Naive B cell (primary cell): ENCODE measurements at regions not wholly inside any gene's neighbourhood (a gene's known extent, or its start where the extent isn't known, plus 50 kb on each side); places are given as distances from the start of the nearest gene placed in this dataset.
"Not testable (repeated sequence)": the region's sequence is repeated elsewhere in the genome, so short reads cannot be mapped to it uniquely, and the experiment has no call there.

ENCODE experiments used
- ATAC-seq, 2 donors: fragments of 150-1000 bp; cut with Tn5 transposase; 2 replicates each; pipeline ENCODE4 v1.10.0; 2021; ENCODE audit warnings: low read depth in 2 of 2, mild to moderate bottlenecking in 2 of 2, moderate library complexity in 2 of 2
- DNase-seq: peaks from one replicate; pipeline ENCODE4 v3.0.0; 2022
- H3K27ac Mint-ChIP-seq, 6 donors: one replicate each; pipeline ENCODE4 v1.8.0; 2020 to 2022; ENCODE audit warnings: mild to moderate bottlenecking in 6 of 6, mixed read lengths in 6 of 6, moderate library complexity in 5 of 6, inconsistent platforms in 2 of 6
- H3K27me3 Mint-ChIP-seq, 3 donors: one replicate each; pipeline ENCODE4 v1.8.0; 2021 to 2022; ENCODE audit warnings: mixed read lengths in 3 of 3, mild to moderate bottlenecking in 1 of 3
- H3K36me3 Mint-ChIP-seq, 2 donors: one replicate each; pipeline ENCODE4 v1.8.0; 2020 to 2022; ENCODE audit warnings: mixed read lengths in 2 of 2, inconsistent platforms in 1 of 2, mild to moderate bottlenecking in 1 of 2
- H3K4me1 Mint-ChIP-seq, 3 donors: one replicate each; pipeline ENCODE4 v1.8.0; 2020 to 2022; ENCODE audit warnings: mixed read lengths in 3 of 3, inconsistent platforms in 1 of 3, mild to moderate bottlenecking in 1 of 3, moderate library complexity in 1 of 3
- H3K4me3 Mint-ChIP-seq, 8 donors: one replicate each; pipeline ENCODE4 v1.8.0; 2020 to 2022; ENCODE audit warnings: mild to moderate bottlenecking in 8 of 8, mixed read lengths in 8 of 8, moderate library complexity in 8 of 8, inconsistent platforms in 2 of 8
- H3K9me3 Mint-ChIP-seq, 7 donors: one replicate each; pipeline ENCODE4 v1.8.0; 2020 to 2022; ENCODE audit warnings: mixed read lengths in 7 of 7, mild to moderate bottlenecking in 5 of 7, inconsistent platforms in 2 of 7, moderate library complexity in 1 of 7

DNA sequence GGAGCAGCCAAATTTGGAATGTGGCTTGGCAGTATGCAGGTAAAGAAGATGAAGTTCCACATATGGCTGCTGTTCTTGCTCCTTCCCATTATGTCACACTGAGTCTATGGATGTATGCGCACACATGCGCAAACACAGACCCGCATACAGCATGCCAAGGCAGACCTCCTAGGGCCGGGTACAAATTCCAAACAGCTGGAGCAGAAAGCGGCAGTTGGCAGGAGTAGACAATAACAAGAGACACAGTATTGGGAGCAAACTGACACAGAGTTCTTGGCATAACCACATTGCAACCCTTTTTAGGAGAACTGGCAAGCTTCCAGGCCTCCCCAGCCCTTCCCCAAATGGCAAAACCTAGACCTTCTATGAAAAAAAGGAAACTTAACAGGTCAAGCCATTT is 268.9 kb downstream of the SP3 start:
- ATAC-seq (no peak), DNase-seq (no peak)
- Mint-ChIP-seq H3K36me3 (no peaks in the 10 kb centered on the region), H3K27me3 (peaks cover 0 to 8% (median 0%) of the 10 kb centered on the region in 3 donors), H3K4me3 (no peak overlapping the region), H3K9me3 (peaks cover 0 to 14% (median 0%) of the 10 kb centered on the region in 7 donors), H3K4me1 (no peaks in the 10 kb centered on the region), H3K27ac (no peak overlapping the region)

DNA sequence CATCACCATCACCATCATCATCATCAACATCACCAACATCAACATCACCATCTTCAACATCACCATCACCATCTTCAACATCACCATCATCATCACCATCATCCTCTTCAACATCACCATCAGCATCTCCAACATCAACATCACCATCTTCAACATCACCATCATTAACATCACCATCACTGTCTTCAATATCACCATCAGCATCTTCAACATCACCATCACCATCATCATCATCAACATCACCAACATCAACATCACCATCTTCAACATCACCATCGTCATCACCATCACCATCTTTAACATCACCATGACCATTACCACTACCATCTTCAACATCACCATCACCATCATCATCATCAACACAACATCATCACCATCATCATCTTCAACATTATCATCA is 267.2 kb downstream of the SP3 start:
- peaks cover 0 to 8% (median 0%) of the 10 kb centered on the region in 3 donors for H3K27me3 Mint-ChIP-seq
- peaks cover 0 to 14% (median 0%) of the 10 kb centered on the region in 7 donors for H3K9me3 Mint-ChIP-seq
- ATAC-seq (no peak), DNase-seq (no peak)
- H3K4me1 Mint-ChIP-seq = no peaks in the 10 kb centered on the region
- H3K27ac Mint-ChIP-seq = no peak overlapping the region
- no peak overlapping the region for H3K4me3 Mint-ChIP-seq
- no peaks in the 10 kb centered on the region for H3K36me3 Mint-ChIP-seq

DNA sequence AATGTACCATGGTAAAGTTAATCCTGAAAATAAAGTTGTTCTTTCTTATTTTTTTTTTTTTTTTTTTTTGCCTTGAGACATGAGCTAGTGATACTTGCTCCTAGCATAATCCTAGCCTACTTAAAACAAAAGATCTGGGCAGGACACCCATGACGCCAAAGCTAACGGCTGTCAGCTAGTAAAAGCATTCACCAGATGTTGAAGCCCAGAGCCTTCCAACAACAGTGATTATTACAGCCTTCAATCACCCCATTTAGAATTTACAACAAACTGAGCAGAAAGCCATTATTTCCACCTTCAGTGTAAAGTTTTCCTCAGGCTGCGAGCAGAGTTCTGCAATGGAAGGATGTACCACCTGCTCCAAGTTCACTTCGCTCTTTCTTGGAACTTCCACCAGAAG is 259.5 kb downstream of the SP3 start:
- H3K27me3 Mint-ChIP-seq = peaks cover 6 to 14% (median 11%) of the 10 kb centered on the region in 3 donors
- ATAC-seq (no peak), DNase-seq (no peak)
- H3K4me1 Mint-ChIP-seq = no peaks in the 10 kb centered on the region
- H3K4me3 Mint-ChIP-seq = no peak overlapping the region
- H3K36me3 Mint-ChIP-seq = no peaks in the 10 kb centered on the region
- H3K9me3 Mint-ChIP-seq = peaks cover 0 to 6% (median 0%) of the 10 kb centered on the region in 7 donors
- H3K27ac Mint-ChIP-seq = no peak overlapping the region

DNA sequence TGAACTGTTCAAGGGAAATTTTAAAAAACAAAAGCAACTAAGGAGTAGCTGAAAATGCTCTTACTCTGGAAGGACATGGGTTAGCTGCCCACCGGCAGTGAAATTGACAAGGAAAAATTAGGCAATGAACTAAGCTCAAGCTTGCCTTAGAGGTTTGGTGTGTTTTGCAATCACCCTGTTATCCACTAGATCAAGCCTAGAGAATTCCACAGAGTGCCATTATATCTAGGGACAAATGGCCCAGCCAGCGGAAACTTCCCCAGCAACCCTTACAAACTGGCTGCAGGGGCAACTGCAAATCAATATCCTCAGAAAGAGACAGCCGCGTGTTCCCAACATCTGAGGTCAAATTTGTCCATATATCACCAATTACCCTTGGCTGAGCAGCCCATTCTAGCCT is 258.2 kb downstream of the SP3 start:
- Mint-ChIP-seq H3K27me3 (peaks cover 6 to 14% (median 11%) of the 10 kb centered on the region in 3 donors), H3K27ac (no peak overlapping the region)

DNA sequence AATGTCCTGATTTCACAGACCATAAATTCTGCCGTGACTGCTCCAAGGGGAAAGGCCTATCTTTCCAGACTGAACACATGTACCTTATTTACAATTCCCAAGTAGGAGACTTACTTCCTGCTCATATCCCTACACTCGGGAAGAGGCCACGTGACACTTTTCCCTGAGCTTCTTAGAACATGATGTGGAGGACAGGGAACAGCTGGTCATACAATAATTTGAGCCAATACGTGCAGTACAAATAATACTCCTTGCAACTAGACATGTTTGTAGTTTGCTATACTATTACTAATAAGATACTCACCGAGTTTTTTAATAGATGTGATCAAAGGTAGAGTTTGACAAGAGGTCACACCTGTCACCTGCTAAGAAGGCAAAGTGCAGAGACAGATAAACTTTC is 256.4 kb downstream of the SP3 start:
- H3K27ac Mint-ChIP-seq = no peak overlapping the region

More for the DNA sequence above, 258.2 kb downstream of the SP3 start:
- Mint-ChIP-seq H3K4me3 (no peak overlapping the region), H3K4me1 (no peaks in the 10 kb centered on the region), H3K9me3 (peaks cover 0 to 6% (median 0%) of the 10 kb centered on the region in 7 donors), H3K36me3 (no peaks in the 10 kb centered on the region)
- ATAC-seq (no peak), DNase-seq (no peak)

DNA sequence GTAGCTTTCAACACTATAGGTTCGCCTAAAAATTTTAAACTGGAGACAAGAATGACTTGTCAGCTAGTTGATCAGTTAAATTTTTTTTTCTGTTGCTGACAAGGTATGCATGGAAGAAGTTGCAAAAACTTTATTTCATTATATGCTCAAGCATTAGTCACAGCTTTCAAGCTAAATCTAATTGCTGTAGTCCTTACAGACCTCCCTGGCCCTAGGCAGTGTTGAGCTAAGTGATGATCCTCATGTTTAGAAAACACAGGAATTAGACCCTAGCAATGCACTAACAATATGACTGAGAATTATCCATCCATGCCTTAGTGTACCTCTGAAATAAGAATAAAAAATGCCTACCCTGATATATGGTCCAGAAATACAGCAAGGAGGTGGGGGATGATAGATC is 253.4 kb downstream of the SP3 start:
- Mint-ChIP-seq H3K4me1 (no peaks in the 10 kb centered on the region), H3K9me3 (peaks cover 0 to 4% (median 0%) of the 10 kb centered on the region in 7 donors), H3K4me3 (no peak overlapping the region), H3K36me3 (no peaks in the 10 kb centered on the region), H3K27ac (no peak overlapping the region), H3K27me3 (peaks cover 15 to 18% (median 18%) of the 10 kb centered on the region in 3 donors)
- DNase-seq = no peak
- ATAC-seq = no peak

More for the DNA sequence above, 256.4 kb downstream of the SP3 start:
- H3K27me3 Mint-ChIP-seq = peaks cover 11 to 19% (median 11%) of the 10 kb centered on the region in 3 donors
- no peak overlapping the region for H3K4me3 Mint-ChIP-seq
- no peak for DNase-seq
- no peaks in the 10 kb centered on the region for H3K4me1 Mint-ChIP-seq
- ATAC-seq = no peak
- peaks cover 0 to 6% (median 0%) of the 10 kb centered on the region in 7 donors for H3K9me3 Mint-ChIP-seq
- H3K36me3 Mint-ChIP-seq = no peaks in the 10 kb centered on the region

DNA sequence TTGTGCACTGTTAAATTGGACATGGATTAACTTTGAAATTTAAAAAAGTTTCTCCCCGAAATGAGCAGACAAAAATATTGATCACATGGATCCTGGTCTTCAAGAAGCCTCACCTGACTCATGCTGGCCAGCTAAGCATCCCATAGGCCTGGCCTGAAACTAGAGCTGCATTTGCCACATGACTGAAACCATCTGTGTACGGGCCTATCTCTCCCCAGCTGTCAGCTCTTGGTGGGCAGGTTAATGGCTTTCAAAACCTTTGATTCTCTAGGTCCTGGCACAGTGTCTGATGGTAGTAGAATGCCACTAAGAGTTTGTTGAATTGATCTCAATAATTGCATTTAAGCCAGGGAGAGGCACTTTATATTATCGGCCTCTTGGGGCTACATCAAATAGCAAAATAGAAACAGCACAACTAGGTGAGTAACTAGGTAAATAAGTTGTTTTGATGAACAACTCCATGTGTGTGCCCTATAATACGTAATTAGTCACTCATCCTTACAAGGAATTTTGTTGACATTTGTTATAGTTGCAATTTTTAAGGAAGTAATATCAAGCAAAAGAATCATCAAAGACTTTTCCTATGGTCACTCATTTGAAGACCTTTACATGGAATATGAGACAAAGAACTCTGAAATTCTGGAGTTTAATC is 251.1 kb downstream of the SP3 start:
- peaks cover 0 to 4% (median 0%) of the 10 kb centered on the region in 7 donors for H3K9me3 Mint-ChIP-seq
- peaks cover 0 to 3% of the 10 kb centered on the region in 2 donors for H3K36me3 Mint-ChIP-seq
- ATAC-seq (no peak), DNase-seq (no peak)
- no peak overlapping the region for H3K27ac Mint-ChIP-seq
- no peaks in the 10 kb centered on the region for H3K4me1 Mint-ChIP-seq
- no peak overlapping the region for H3K4me3 Mint-ChIP-seq
- peaks cover 20 to 35% (median 25%) of the 10 kb centered on the region in 3 donors for H3K27me3 Mint-ChIP-seq

DNA sequence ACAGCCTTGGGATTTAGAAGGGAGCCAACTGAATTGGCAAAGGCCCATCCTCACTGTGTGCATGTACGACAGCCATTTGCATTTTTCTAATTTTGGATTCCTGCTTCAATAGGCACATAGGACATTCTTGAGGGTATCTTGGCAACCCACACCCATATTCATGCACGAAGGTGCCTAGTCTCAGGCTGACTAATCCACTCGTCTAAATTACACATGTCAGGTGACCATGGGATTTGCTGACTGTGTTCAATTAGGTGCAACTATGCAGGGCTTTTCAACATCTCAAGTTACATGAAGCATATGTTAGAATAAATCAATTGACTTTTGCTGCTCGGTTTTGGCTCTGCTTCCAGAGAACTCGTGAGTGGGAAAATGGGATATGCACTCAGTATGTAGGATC is 249.7 kb downstream of the SP3 start:
- H3K4me1 Mint-ChIP-seq = no peaks in the 10 kb centered on the region
- H3K9me3 Mint-ChIP-seq = peaks cover 0 to 4% (median 0%) of the 10 kb centered on the region in 7 donors
- no peak overlapping the region for H3K27ac Mint-ChIP-seq
- H3K27me3 Mint-ChIP-seq = peaks cover 20 to 41% (median 29%) of the 10 kb centered on the region in 3 donors
- ATAC-seq = no peak
- H3K4me3 Mint-ChIP-seq = no peak overlapping the region
- H3K36me3 Mint-ChIP-seq = peaks cover 0 to 5% of the 10 kb centered on the region in 2 donors
- no peak for DNase-seq

DNA sequence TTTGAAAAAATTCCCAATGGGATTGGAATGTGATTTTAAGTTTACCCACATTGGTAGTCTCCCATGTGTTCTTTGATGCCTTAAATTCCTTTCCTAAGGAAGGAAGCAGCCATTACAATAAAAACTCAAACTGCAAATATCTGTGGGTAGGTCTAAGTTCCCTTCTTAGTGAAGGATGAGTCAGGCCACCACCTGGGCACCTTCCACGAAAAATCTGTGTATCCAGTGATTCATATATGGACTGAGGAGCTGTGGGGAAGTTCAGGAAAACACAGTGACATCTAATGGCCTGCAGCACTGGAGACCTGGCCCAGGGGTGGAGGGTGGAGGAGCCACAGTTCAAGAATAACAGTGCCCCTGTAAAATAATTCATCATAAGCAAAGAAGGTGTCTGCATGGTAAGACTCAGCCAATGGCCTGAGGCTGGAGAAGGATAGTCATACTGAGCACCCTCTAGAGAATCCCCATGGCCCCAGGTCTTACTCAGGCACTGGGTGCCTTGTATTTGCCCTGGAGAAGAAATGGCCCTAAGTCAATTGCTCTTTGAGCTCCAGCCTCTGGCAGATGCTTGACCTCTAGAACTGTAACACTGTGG is 248.6 kb downstream of the SP3 start:
- H3K27ac Mint-ChIP-seq = no peak overlapping the region

DNA sequence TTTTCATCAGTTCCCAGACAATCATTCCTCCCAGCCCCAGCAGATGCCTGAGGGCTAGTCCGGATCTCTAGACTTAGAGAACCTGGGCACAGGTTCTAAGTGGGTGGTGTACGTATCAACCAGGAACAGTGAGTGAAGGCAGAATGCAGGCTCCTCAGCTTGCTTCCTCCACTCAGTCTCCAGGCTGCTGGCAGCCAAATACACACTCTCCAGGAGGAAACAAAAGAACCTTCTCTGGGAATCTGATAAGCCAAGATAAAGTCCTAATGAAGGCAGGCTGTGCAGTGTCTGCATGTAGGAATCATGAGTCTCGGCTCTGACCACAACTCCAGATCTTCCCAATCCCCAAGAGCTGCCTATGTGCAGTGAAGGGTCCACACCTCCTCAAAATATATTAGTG is 245.7 kb downstream of the SP3 start:
- peaks cover 39 to 68% (median 43%) of the 10 kb centered on the region in 3 donors for H3K27me3 Mint-ChIP-seq
- H3K4me1 Mint-ChIP-seq = no peaks in the 10 kb centered on the region
- ATAC-seq = no peak
- H3K9me3 Mint-ChIP-seq = peaks cover 0 to 3% (median 0%) of the 10 kb centered on the region in 7 donors
- no peak overlapping the region for H3K27ac Mint-ChIP-seq
- H3K36me3 Mint-ChIP-seq = peaks cover 0 to 5% of the 10 kb centered on the region in 2 donors
- no peak for DNase-seq
- H3K4me3 Mint-ChIP-seq = no peak overlapping the region

More for the DNA sequence above, 248.6 kb downstream of the SP3 start:
- Mint-ChIP-seq H3K4me3 (no peak overlapping the region), H3K9me3 (peaks cover 0 to 4% (median 0%) of the 10 kb centered on the region in 7 donors), H3K4me1 (no peaks in the 10 kb centered on the region), H3K27me3 (peaks cover 28 to 50% (median 38%) of the 10 kb centered on the region in 3 donors), H3K36me3 (peaks cover 0 to 5% of the 10 kb centered on the region in 2 donors)
- ATAC-seq (no peak), DNase-seq (no peak)

DNA sequence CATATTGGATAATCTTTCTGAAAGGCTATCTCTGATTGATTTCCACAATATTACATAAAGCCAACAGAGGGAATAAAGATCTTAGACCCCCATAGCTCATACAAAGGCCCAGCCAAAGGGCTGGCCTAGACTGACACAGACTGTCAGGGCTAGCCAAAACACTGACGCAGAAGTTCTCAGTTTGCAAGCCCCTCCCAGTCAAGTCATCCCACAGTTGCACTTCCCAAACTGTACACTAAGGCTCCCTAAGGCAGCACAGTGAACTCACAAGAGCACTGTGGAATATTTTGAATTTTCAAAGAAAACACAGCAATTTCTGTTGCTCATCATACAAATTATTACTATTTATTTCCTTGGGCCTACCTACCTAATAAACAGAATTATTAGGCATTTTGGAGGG is 244.9 kb downstream of the SP3 start:
- no peak for ATAC-seq
- H3K36me3 Mint-ChIP-seq = peaks cover 0 to 5% of the 10 kb centered on the region in 2 donors
- DNase-seq = no peak
- H3K27me3 Mint-ChIP-seq = peaks cover 39 to 68% (median 43%) of the 10 kb centered on the region in 3 donors
- H3K9me3 Mint-ChIP-seq = peaks cover 0 to 3% (median 0%) of the 10 kb centered on the region in 7 donors
- H3K4me3 Mint-ChIP-seq = no peak overlapping the region
- H3K27ac Mint-ChIP-seq = no peak overlapping the region
- H3K4me1 Mint-ChIP-seq = no peaks in the 10 kb centered on the region

DNA sequence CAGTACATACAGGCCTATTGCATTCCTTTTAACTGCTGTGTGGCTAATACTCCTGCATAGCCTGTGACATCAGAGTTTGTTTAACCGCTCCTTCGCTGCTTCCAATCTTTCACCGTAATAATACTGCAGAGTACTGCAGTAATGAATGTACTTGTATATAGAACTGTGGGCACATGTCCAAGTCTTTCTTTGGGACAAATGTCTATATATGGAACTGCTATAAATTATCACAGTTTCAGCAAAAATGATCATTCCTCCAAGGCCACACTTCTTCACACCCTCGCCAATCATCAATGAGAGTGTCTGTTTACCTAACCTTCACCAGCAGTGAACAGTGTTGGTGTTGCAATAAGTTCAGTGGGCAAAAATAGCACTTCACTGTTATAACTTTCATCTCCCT is 230.4 kb downstream of the SP3 start:
- H3K27ac Mint-ChIP-seq = no peak overlapping the region
- H3K4me3 Mint-ChIP-seq = no peak overlapping the region
- DNase-seq = no peak
- ATAC-seq = no peak
- no peaks in the 10 kb centered on the region for H3K36me3 Mint-ChIP-seq
- H3K9me3 Mint-ChIP-seq = peaks cover 2 to 10% (median 5%) of the 10 kb centered on the region in 7 donors
- no peaks in the 10 kb centered on the region for H3K4me1 Mint-ChIP-seq
- peaks cover 8 to 11% (median 9%) of the 10 kb centered on the region in 3 donors for H3K27me3 Mint-ChIP-seq

DNA sequence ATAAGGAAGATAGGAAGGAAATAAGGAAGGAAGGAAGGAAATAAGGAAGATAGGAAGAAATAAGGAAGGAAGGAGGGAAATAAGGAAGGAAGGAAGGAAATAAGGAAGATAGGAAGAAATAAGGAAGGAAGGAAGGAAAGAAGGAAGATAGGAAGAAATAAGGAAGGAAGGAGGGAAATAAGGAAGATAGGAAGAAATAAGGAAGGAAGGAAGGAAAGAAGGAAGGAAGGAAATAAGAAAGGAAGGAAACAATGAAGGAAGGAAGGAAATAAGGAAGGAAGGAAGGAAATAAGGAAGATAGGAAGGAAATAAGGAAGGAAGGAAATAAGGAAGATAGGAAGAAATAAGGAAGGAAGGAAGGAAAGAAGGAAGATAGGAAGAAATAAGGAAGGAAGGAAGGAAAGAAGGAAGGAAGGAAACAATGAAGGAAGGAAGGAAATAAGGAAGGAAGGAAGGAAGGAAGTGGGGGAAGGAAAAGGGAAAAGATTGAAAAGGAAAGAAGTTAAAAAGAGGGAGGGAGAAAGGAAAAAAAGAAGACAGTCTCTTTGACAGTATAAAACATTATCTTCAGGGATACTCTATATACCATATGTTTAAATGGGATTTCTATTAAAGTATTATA is 227.1 kb downstream of the SP3 start:
- H3K27me3 Mint-ChIP-seq = peaks cover 7 to 28% (median 24%) of the 10 kb centered on the region in 3 donors
- not testable (repeated sequence) for ATAC-seq, DNase-seq, H3K36me3 Mint-ChIP-seq, H3K4me3 Mint-ChIP-seq, H3K27ac Mint-ChIP-seq, H3K4me1 Mint-ChIP-seq
- H3K9me3 Mint-ChIP-seq = peaks cover 2 to 10% (median 4%) of the 10 kb centered on the region in 7 donors

DNA sequence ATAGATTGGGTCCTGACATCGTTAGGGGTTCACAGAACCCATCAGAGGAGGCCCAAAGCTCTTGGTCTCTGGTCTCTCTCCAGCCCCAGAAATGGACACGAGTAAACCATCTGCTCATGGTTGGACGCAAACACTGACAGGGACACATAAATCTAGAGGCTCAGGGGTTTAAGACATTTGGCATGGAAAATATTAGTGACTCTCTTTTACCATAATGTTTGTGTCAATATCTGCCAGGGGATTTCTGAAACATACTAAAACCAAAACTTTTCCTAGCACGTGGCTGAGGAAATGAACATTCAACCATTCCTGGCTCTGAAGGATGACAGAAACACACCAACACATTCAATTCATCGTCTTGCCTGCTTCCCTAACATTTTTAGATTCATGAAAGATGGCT is 226.2 kb downstream of the SP3 start:
- DNase-seq (no peak), ATAC-seq (no peak)
- Mint-ChIP-seq H3K4me3 (no peak overlapping the region), H3K4me1 (no peaks in the 10 kb centered on the region), H3K27ac (no peak overlapping the region), H3K9me3 (peaks cover 2 to 10% (median 4%) of the 10 kb centered on the region in 7 donors), H3K36me3 (no peaks in the 10 kb centered on the region), H3K27me3 (peaks cover 5 to 38% (median 33%) of the 10 kb centered on the region in 3 donors)
